HCT116 (cell line): ENCODE measurements at regions not wholly inside any gene's neighbourhood (a gene's known extent, or its start where the extent isn't known, plus 50 kb on each side); places are given as distances from the start of the nearest gene placed in this dataset.

Experiments
- ATAC-seq: fragments of 200-7000 bp; cut with Tn5 transposase; 2 replicates; pipeline ENCODE4 v1.9.1; 2020; ENCODE audit warnings: mild to moderate bottlenecking, moderate library complexity
- BruUV-seq: library from RNA; stranded (reverse); fragments of 400-500 nt; replicated peaks from 2 replicates; lab custom pipeline; 2021; lab: Mats Ljungman, UMichigan
- CTCF ChIA-PET: fragments of 300-600 bp; sonication (Branson Sonifier 250); formaldehyde crosslinking; loops from one replicate; lab custom pipeline; 2021; ENCODE audit warnings: antibody characterized with exemption; lab: Charles Lee
- POLR2A ChIA-PET: fragments of 300-600, 350-600 bp; sonication (Branson Sonifier 250); formaldehyde crosslinking; loops from one replicate; lab custom pipeline; 2021; ENCODE audit warnings: antibody characterized with exemption; lab: Charles Lee
- RAD21 ChIA-PET, 2 experiments: fragments of 300-600 bp; sonication (Branson Sonifier 250); formaldehyde crosslinking; loops; one replicate each; lab custom pipeline; 2023; ENCODE audit warnings: low total read pairs in 2 of 2; ENCODE audit not compliant: uncharacterized antibody in 2 of 2, unreplicated experiment in 2 of 2, low non-redundant PET in 1 of 2; lab: Charles Lee
- DNase-seq: peaks from one replicate; pipeline ENCODE4 v3.0.0-alpha.2; 2010; ENCODE audit warnings: low read depth, low spot score
- H2AFZ ChIP-seq: fragments of 200-600 bp; shearing (Covaris generic), sonication (generic); 2 replicates; pipeline ENCODE4 v1.6.1; 2017; ENCODE audit warnings: low read depth, mixed run types, mixed read lengths, antibody characterized with exemption, low read length; ENCODE audit not compliant: poor library complexity, severe bottlenecking
- H3K27ac ChIP-seq: 2 replicates; pipeline ENCODE4 v1.5.1; 2012; ENCODE audit warnings: low read depth, low read length
- H3K27me3 ChIP-seq: fragments of 200-600 bp; sonication (generic); 2 replicates; pipeline ENCODE4 v1.6.1; 2016; ENCODE audit warnings: mixed run types, low read length, mixed read lengths; ENCODE audit not compliant: insufficient read depth
- H3K36me3 ChIP-seq, 2 experiments: fragments of 200-500 bp in 1 of 2; fragments of 200-600 bp in 1 of 2; sonication (Bioruptor generic) in 1 of 2; sonication (generic) in 1 of 2; 2 replicates each; pipeline versions ENCODE4 v1.5.1 to v1.6.1; 2014 to 2016; ENCODE audit warnings: low read length in 2 of 2, inconsistent platforms in 1 of 2, mixed read lengths in 1 of 2, mixed run types in 1 of 2; ENCODE audit not compliant: insufficient read depth in 2 of 2, control insufficient read depth in 1 of 2
- H3K4me1 ChIP-seq, 2 experiments: fragments of 200-600 bp in 1 of 2; sonication (generic) in 1 of 2; 2 replicates each; pipeline versions ENCODE4 v1.5.1 to v1.6.1; 2012 to 2017; ENCODE audit warnings: low read length in 2 of 2, inconsistent platforms in 1 of 2, mild to moderate bottlenecking in 1 of 2, mixed read lengths in 1 of 2, mixed run types in 1 of 2, moderate library complexity in 1 of 2; ENCODE audit not compliant: insufficient read depth in 2 of 2, control insufficient read depth in 1 of 2
- H3K4me2 ChIP-seq: fragments of 200-600 bp; sonication (generic); 2 replicates; pipeline ENCODE4 v1.6.1; 2017; ENCODE audit warnings: mixed run types, low read length, mixed read lengths
- H3K4me3 ChIP-seq, 2 experiments: fragments of 200-600 bp in 1 of 2; sonication (generic) in 1 of 2; replicated peaks in 1 of 2; 2 replicates each; pipeline ENCODE4 v1.5.1; 2011 to 2016; ENCODE audit warnings: low read length in 2 of 2, control low read depth in 1 of 2, low read depth in 1 of 2, mild to moderate bottlenecking in 1 of 2, mixed read lengths in 1 of 2, mixed run types in 1 of 2
- H3K79me2 ChIP-seq: fragments of 200-600 bp; sonication (generic); 2 replicates; pipeline ENCODE4 v1.6.1; 2017; ENCODE audit warnings: mild to moderate bottlenecking, mixed run types, low read length, moderate library complexity, mixed read lengths; ENCODE audit not compliant: insufficient read depth
- H3K9ac ChIP-seq: fragments of 200-600 bp; sonication (generic); 2 replicates; pipeline ENCODE4 v1.6.1; 2016; ENCODE audit warnings: low read length, mixed read lengths
- H3K9me2 ChIP-seq: fragments of 200-600 bp; sonication (generic), shearing (Covaris generic); 2 replicates; pipeline ENCODE4 v1.6.1; 2017; ENCODE audit warnings: mixed run types, mild to moderate bottlenecking, moderate library complexity; ENCODE audit not compliant: insufficient read depth
- H3K9me3 ChIP-seq, 2 experiments: fragments of 200-500 bp in 1 of 2; fragments of 200-600 bp in 1 of 2; sonication (Bioruptor generic) in 1 of 2; sonication (generic) in 1 of 2; 2 replicates each; pipeline ENCODE4 v1.6.1; 2014 to 2017; ENCODE audit warnings: low read length in 2 of 2, mixed read lengths in 2 of 2, inconsistent platforms in 1 of 2, low read depth in 1 of 2, mild to moderate bottlenecking in 1 of 2, mixed run types in 1 of 2, moderate library complexity in 1 of 2; ENCODE audit not compliant: control insufficient read depth in 1 of 2, insufficient read depth in 1 of 2
- H4K20me1 ChIP-seq: fragments of 200-600 bp; sonication (generic), shearing (Covaris generic); 2 replicates; pipeline ENCODE4 v1.6.1; 2017; ENCODE audit warnings: mixed run types, mild to moderate bottlenecking, moderate library complexity; ENCODE audit not compliant: insufficient read depth
- CBX3 ChIP-seq: IDR thresholded peaks from 2 replicates; pipeline ENCODE4 v1.6.1; 2012; ENCODE audit warnings: low read depth
- CEBPB ChIP-seq: IDR thresholded peaks from 2 replicates; pipeline ENCODE4 v1.6.1; 2012; ENCODE audit warnings: low read depth
- EGR1 ChIP-seq: IDR thresholded peaks from 2 replicates; pipeline ENCODE4 v1.6.1; 2012; ENCODE audit warnings: low read depth
- ELF1 ChIP-seq: IDR thresholded peaks from 2 replicates; pipeline ENCODE4 v1.6.1; 2012; ENCODE audit warnings: low read depth, borderline replicate concordance
- JUND ChIP-seq: IDR thresholded peaks from 2 replicates; pipeline ENCODE4 v1.6.1; 2012
- SP1 ChIP-seq: IDR thresholded peaks from 2 replicates; pipeline ENCODE4 v1.6.1; 2012; ENCODE audit warnings: low read depth
- TCF7L2 ChIP-seq: IDR thresholded peaks from 2 replicates; pipeline ENCODE4 v1.7.0; 2011; ENCODE audit warnings: borderline replicate concordance, inconsistent platforms; ENCODE audit not compliant: insufficient read depth, insufficient read length; ENCODE audit errors: extremely low read depth
- YY1 ChIP-seq: IDR thresholded peaks from 2 replicates; pipeline ENCODE4 v1.6.1; 2011; ENCODE audit warnings: low read length, low read depth, moderate library complexity, mild to moderate bottlenecking; ENCODE audit not compliant: insufficient replicate concordance; ENCODE audit errors: extremely low read depth
- intact Hi-C: fragments of 100-400 bp; cut with micrococcal nuclease; formaldehyde crosslinking; loops from 2 replicates; pipeline ENCODE4 v1.10.0; 2022
- TF ChIP-seq, protein P1 (sequence below), 3 experiments: fragments of 200-600 bp in 1 of 3; sonication (generic) in 1 of 3; IDR thresholded peaks in 2 of 3; conservative IDR thresholded peaks in 1 of 3; 2 replicates each; pipeline ENCODE4 v1.5.1; 2012 to 2017; ENCODE audit warnings: low read depth in 2 of 3, low read length in 2 of 3, antibody characterized with exemption in 1 of 3, borderline replicate concordance in 1 of 3, control low read depth in 1 of 3, mild to moderate bottlenecking in 1 of 3, mixed read lengths in 1 of 3, mixed run types in 1 of 3, moderate library complexity in 1 of 3; ENCODE audit not compliant: insufficient read depth in 1 of 3
- TF ChIP-seq, protein P2 (sequence below): IDR thresholded peaks from 2 replicates; pipeline ENCODE4 v1.6.1; 2012
- TF ChIP-seq, protein P3 (sequence below): IDR thresholded peaks from 2 replicates; pipeline ENCODE4 v1.6.1; 2012; ENCODE audit warnings: low read depth

- BruUV-seq = no TSS peak
- H3K4me1 ChIP-seq = no peaks in the 10 kb centered on the region
- H3K36me3 ChIP-seq = no peaks in the 10 kb centered on the region
- TF ChIP-seq CBX3 = no peak
- TF ChIP-seq ELF1 = no peak
- TF ChIP-seq CEBPB = no peak
- TF ChIP-seq TCF7L2 = no peak
- no peak for TF ChIP-seq JUND
- H3K4me2 ChIP-seq = no peak overlapping the region
- H4K20me1 ChIP-seq = no peaks in the 10 kb centered on the region
- H3K4me3 ChIP-seq = no peak overlapping the region
- no peaks in the 10 kb centered on the region for H3K79me2 ChIP-seq
- no peak for DNase-seq
- no peaks in the 10 kb centered on the region for H3K27me3 ChIP-seq
- ChIA-PET RAD21 (no interaction called here), POLR2A (no interaction called here), CTCF (no interaction called here)
- intact Hi-C loops = no loop called here
- no peak overlapping the region for H3K27ac ChIP-seq
- peaks cover 16 to 22% of the 10 kb centered on the region in 2 experiments; a peak in 2 of 4 replicates for H3K9me3 ChIP-seq
- ATAC-seq = no peak
- H2AFZ ChIP-seq = no peak overlapping the region
- no peak overlapping the region for H3K9ac ChIP-seq
- H3K9me2 ChIP-seq = no peaks in the 10 kb centered on the region
Observed at GRCh38 chr7:52140851-52141250, 824.2 kb upstream of the COBL start.

DNA sequence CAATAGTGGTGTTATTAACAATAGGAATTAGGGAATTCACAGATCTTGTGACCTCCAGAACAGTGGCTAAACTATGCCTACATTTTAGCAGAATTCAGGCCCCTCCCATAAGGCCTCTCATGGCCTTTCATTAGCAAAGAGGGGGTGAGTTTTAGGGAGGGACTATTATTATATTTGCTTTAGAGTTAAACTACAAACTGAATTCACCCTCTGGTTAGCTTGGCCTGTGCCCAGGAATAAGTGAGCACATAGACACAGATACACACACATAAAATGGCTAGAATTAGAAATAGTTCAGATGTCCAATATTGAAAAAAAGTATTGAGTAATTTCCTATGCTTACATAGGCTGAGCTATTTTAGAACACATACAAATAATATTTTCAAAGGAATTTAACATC lies 818.8 kb upstream of the COBL start:
- TF ChIP-seq, protein P1, sequence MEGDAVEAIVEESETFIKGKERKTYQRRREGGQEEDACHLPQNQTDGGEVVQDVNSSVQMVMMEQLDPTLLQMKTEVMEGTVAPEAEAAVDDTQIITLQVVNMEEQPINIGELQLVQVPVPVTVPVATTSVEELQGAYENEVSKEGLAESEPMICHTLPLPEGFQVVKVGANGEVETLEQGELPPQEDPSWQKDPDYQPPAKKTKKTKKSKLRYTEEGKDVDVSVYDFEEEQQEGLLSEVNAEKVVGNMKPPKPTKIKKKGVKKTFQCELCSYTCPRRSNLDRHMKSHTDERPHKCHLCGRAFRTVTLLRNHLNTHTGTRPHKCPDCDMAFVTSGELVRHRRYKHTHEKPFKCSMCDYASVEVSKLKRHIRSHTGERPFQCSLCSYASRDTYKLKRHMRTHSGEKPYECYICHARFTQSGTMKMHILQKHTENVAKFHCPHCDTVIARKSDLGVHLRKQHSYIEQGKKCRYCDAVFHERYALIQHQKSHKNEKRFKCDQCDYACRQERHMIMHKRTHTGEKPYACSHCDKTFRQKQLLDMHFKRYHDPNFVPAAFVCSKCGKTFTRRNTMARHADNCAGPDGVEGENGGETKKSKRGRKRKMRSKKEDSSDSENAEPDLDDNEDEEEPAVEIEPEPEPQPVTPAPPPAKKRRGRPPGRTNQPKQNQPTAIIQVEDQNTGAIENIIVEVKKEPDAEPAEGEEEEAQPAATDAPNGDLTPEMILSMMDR (IDR thresholded peaks at IDR 0.05 in 2 of 3, conservative IDR thresholded peaks at IDR 0.05 in 1 of 3; ENCODE audit: borderline replicate concordance in 1 of 3, insufficient read depth in 1 of 3, low read depth in 2 of 3, low read length in 2 of 3) = no peak
- no peak for TF ChIP-seq ELF1
- TF ChIP-seq SP1 = no peak
- TF ChIP-seq, protein P2, sequence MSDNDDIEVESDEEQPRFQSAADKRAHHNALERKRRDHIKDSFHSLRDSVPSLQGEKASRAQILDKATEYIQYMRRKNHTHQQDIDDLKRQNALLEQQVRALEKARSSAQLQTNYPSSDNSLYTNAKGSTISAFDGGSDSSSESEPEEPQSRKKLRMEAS = no peak
- TF ChIP-seq, protein P3, sequence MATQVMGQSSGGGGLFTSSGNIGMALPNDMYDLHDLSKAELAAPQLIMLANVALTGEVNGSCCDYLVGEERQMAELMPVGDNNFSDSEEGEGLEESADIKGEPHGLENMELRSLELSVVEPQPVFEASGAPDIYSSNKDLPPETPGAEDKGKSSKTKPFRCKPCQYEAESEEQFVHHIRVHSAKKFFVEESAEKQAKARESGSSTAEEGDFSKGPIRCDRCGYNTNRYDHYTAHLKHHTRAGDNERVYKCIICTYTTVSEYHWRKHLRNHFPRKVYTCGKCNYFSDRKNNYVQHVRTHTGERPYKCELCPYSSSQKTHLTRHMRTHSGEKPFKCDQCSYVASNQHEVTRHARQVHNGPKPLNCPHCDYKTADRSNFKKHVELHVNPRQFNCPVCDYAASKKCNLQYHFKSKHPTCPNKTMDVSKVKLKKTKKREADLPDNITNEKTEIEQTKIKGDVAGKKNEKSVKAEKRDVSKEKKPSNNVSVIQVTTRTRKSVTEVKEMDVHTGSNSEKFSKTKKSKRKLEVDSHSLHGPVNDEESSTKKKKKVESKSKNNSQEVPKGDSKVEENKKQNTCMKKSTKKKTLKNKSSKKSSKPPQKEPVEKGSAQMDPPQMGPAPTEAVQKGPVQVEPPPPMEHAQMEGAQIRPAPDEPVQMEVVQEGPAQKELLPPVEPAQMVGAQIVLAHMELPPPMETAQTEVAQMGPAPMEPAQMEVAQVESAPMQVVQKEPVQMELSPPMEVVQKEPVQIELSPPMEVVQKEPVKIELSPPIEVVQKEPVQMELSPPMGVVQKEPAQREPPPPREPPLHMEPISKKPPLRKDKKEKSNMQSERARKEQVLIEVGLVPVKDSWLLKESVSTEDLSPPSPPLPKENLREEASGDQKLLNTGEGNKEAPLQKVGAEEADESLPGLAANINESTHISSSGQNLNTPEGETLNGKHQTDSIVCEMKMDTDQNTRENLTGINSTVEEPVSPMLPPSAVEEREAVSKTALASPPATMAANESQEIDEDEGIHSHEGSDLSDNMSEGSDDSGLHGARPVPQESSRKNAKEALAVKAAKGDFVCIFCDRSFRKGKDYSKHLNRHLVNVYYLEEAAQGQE = no peak
- TF ChIP-seq YY1 = no peak
- TF ChIP-seq CBX3 = no peak
- no peak for TF ChIP-seq EGR1
- H3K4me2 ChIP-seq = no peak overlapping the region
- H2AFZ ChIP-seq = no peak overlapping the region
- CTCF ChIA-PET = no interaction called here
- H3K9me3 ChIP-seq = peaks cover 6 to 7% of the 10 kb centered on the region in 2 experiments; a peak in 2 of 4 replicates
- DNase-seq (no peak), ATAC-seq (no peak)
- RAD21 ChIA-PET = no interaction called here
- H3K4me1 ChIP-seq = no peaks in the 10 kb centered on the region
- H3K27me3 ChIP-seq = no peaks in the 10 kb centered on the region
- intact Hi-C loops = no loop called here
- no peaks in the 10 kb centered on the region for H3K79me2 ChIP-seq
- H3K9ac ChIP-seq = no peak overlapping the region
- H3K9me2 ChIP-seq = no peaks in the 10 kb centered on the region
- H4K20me1 ChIP-seq = no peaks in the 10 kb centered on the region
- BruUV-seq = no TSS peak
- H3K4me3 ChIP-seq = no peak overlapping the region
- no peaks in the 10 kb centered on the region for H3K36me3 ChIP-seq
- H3K27ac ChIP-seq = no peak overlapping the region
- POLR2A ChIA-PET = no interaction called here
